ENCODE measurements at regions not wholly inside any gene's neighbourhood (a gene's known extent, or its start where the extent isn't known, plus 50 kb on each side); places are given as distances from the start of the nearest gene placed in this dataset.

DNA sequence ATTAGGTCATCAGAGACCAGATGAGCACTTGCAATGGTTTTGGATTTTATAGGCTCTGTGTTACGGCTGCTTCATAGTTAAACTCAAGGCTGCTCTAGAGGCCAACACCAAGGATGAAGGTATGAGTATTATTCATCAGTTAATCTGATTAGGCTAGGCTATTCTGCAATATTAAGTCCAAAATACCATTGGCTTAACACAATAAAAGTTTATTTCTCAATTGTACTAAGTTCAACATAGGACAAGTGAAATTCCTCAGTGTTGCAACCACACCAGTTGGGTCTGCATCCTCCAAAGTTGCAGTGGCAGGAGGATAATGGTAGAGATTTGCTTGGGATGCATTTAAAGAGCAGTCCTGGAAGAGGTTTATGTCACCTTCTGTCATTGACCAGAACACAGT lies 538.3 kb upstream of the CDH2 start:
- FAIRE-seq (no peak), DNase-seq (no peak)
- H3K27ac ChIP-seq (ENCODE audit: low read depth in 2 of 2, low read length in 2 of 2), result no peak overlapping the region
- no peaks in the 10 kb centered on the region for H3K27me3 ChIP-seq (ENCODE audit: control insufficient read depth, insufficient read depth, low read length)
- no peak overlapping the region for H3K4me3 ChIP-seq (ENCODE audit: low read length in 3 of 3)
- intact Hi-C loops (cut with DNase I), result no loop called here
- TF ChIP-seq, protein P1, sequence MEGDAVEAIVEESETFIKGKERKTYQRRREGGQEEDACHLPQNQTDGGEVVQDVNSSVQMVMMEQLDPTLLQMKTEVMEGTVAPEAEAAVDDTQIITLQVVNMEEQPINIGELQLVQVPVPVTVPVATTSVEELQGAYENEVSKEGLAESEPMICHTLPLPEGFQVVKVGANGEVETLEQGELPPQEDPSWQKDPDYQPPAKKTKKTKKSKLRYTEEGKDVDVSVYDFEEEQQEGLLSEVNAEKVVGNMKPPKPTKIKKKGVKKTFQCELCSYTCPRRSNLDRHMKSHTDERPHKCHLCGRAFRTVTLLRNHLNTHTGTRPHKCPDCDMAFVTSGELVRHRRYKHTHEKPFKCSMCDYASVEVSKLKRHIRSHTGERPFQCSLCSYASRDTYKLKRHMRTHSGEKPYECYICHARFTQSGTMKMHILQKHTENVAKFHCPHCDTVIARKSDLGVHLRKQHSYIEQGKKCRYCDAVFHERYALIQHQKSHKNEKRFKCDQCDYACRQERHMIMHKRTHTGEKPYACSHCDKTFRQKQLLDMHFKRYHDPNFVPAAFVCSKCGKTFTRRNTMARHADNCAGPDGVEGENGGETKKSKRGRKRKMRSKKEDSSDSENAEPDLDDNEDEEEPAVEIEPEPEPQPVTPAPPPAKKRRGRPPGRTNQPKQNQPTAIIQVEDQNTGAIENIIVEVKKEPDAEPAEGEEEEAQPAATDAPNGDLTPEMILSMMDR (IDR thresholded peaks at IDR 0.05; ENCODE audit: borderline replicate concordance, extremely low read depth, insufficient read depth), result no peak
- no peaks in the 10 kb centered on the region for H3K4me1 ChIP-seq (ENCODE audit: control insufficient read depth in 2 of 3, insufficient read depth in 2 of 3, low read depth in 1 of 3, low read length in 3 of 3)
- H3K36me3 ChIP-seq (ENCODE audit: control insufficient read depth in 2 of 3, insufficient read depth in 3 of 3, low read length in 3 of 3), result no peaks in the 10 kb centered on the region
- H3K9me3 ChIP-seq (ENCODE audit: control insufficient read depth in 2 of 3, insufficient read depth in 1 of 3, low read length in 3 of 3), result peaks cover 0 to 2% (median 0%) of the 10 kb centered on the region in 3 donors
- no peak overlapping the region for H3K9ac ChIP-seq (ENCODE audit: low read length in 3 of 3)

DNA sequence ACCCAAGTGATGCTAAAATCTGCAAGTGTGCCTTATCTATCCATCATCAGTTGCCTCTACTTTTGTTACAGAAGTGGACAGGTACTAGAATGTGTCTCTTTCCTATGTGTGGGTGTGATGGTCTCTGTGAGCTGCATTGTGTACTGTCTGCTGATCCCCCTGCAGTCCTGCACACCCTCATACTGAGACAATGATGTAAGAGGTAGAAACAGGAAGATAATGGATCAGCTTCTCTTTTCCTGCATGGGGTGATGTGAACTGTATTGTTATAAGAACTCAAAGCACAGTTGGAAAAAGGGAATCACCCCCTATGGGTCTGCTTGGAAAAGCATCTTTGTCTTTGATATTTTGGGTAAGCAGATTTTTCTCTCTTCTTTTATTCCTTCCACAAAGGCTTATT lies 537.6 kb upstream of the CDH2 start:
- no peak overlapping the region for H3K4me3 ChIP-seq (ENCODE audit: low read length in 3 of 3)
- peaks cover 0 to 2% (median 0%) of the 10 kb centered on the region in 3 donors for H3K9me3 ChIP-seq (ENCODE audit: control insufficient read depth in 2 of 3, insufficient read depth in 1 of 3, low read length in 3 of 3)
- H3K4me1 ChIP-seq (ENCODE audit: control insufficient read depth in 2 of 3, insufficient read depth in 2 of 3, low read depth in 1 of 3, low read length in 3 of 3), result no peaks in the 10 kb centered on the region
- no peak overlapping the region for H3K9ac ChIP-seq (ENCODE audit: low read length in 3 of 3)
- H3K27ac ChIP-seq (ENCODE audit: low read depth in 2 of 2, low read length in 2 of 2), result no peak overlapping the region
- DNase-seq (no peak), FAIRE-seq (no peak)
- intact Hi-C loops (cut with DNase I), result no loop called here
- no peaks in the 10 kb centered on the region for H3K36me3 ChIP-seq (ENCODE audit: control insufficient read depth in 2 of 3, insufficient read depth in 3 of 3, low read length in 3 of 3)
- no peaks in the 10 kb centered on the region for H3K27me3 ChIP-seq (ENCODE audit: control insufficient read depth, insufficient read depth, low read length)
- TF ChIP-seq, protein P1 (IDR thresholded peaks at IDR 0.05; ENCODE audit: borderline replicate concordance, extremely low read depth, insufficient read depth), result no peak

DNA sequence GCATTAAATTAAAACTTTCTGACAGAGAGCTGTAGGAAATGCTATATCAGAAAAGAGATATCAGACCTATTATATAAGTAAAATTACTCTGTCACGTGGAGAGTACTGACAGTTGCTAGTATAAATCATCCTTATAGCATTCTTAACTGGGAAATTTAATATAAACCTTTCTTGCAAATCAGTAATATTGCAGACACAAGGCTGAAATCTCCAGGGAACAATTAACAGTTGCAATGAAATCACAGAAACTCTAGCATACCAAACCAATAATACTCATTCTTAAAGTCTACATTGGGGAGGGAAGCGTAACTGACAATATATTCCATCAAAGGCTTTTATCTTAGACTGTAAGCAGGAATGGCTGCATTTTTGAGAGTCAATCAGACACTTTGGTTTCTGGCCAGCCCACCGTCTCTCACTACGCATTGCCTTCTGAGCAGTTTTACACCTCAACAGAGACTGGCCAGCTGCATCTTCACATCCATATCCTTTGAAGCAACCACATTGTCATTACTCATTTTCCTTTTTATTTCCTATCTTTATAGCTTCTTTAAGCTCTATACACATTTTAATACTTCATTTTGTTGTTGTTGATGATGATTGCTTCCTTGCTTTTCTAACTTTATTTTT lies 536.0 kb upstream of the CDH2 start:
- TF ChIP-seq, protein P1 (IDR thresholded peaks at IDR 0.05; ENCODE audit: borderline replicate concordance, extremely low read depth, insufficient read depth), result no peak
- Histone ChIP-seq H3K27me3 (ENCODE audit: control insufficient read depth, insufficient read depth, low read length) (no peaks in the 10 kb centered on the region), H3K4me3 (ENCODE audit: low read length in 3 of 3) (no peak overlapping the region), H3K9ac (ENCODE audit: low read length in 3 of 3) (no peak overlapping the region), H3K27ac (ENCODE audit: low read depth in 2 of 2, low read length in 2 of 2) (no peak overlapping the region), H3K36me3 (ENCODE audit: control insufficient read depth in 2 of 3, insufficient read depth in 3 of 3, low read length in 3 of 3) (no peaks in the 10 kb centered on the region), H3K4me1 (ENCODE audit: control insufficient read depth in 2 of 3, insufficient read depth in 2 of 3, low read depth in 1 of 3, low read length in 3 of 3) (no peaks in the 10 kb centered on the region), H3K9me3 (ENCODE audit: control insufficient read depth in 2 of 3, insufficient read depth in 1 of 3, low read length in 3 of 3) (peaks cover 0 to 2% (median 0%) of the 10 kb centered on the region in 3 donors)
- no peak for FAIRE-seq
- no peak for DNase-seq
- intact Hi-C loops (cut with DNase I), result no loop called here

DNA sequence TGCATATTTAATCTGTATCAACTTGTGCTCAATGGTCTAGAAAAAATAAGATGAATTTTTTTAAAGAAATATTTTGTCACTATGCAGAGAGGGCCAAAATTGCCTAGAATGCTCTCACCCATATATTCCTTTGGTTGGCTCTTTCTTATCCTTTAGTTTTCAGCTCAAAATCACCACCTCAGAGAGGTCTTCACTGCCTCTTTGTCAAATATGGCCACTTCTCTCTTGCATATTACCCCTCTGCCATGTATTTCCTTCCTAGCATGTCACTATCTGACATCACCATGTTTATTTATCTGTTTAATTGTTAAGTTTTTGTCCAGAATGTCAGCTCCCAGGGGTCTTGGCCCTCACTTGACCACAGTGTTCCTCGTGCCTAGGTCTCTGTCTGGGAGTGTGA lies 535.2 kb upstream of the CDH2 start:
- no peaks in the 10 kb centered on the region for H3K27me3 ChIP-seq (ENCODE audit: control insufficient read depth, insufficient read depth, low read length)
- H3K9ac ChIP-seq (ENCODE audit: low read length in 3 of 3), result no peak overlapping the region
- FAIRE-seq (no peak), DNase-seq (no peak)
- H3K36me3 ChIP-seq (ENCODE audit: control insufficient read depth in 2 of 3, insufficient read depth in 3 of 3, low read length in 3 of 3), result no peaks in the 10 kb centered on the region
- no peak overlapping the region for H3K27ac ChIP-seq (ENCODE audit: low read depth in 2 of 2, low read length in 2 of 2)
- TF ChIP-seq, protein P1 (IDR thresholded peaks at IDR 0.05; ENCODE audit: borderline replicate concordance, extremely low read depth, insufficient read depth), result no peak
- intact Hi-C loops (cut with DNase I), result no loop called here
- no peak overlapping the region for H3K4me3 ChIP-seq (ENCODE audit: low read length in 3 of 3)
- H3K9me3 ChIP-seq (ENCODE audit: control insufficient read depth in 2 of 3, insufficient read depth in 1 of 3, low read length in 3 of 3), result peaks cover 0 to 2% (median 0%) of the 10 kb centered on the region in 3 donors
- H3K4me1 ChIP-seq (ENCODE audit: control insufficient read depth in 2 of 3, insufficient read depth in 2 of 3, low read depth in 1 of 3, low read length in 3 of 3), result no peaks in the 10 kb centered on the region
